NT2/D1 (cell line): ENCODE measurements at regions not wholly inside any gene's neighbourhood (a gene's known extent, or its start where the extent isn't known, plus 50 kb on each side); places are given as distances from the start of the nearest gene placed in this dataset.
A peak's percentile ranks its signal among the peaks of the same experiment; 100 is the strongest.

ENCODE experiments used
- DNase-seq: peaks from one replicate; pipeline ENCODE4 v3.0.0-alpha.2; 2011; ENCODE audit warnings: low read depth, low spot score
- H3K27me3 ChIP-seq: 2 replicates; pipeline ENCODE4 v1.6.0; 2011; ENCODE audit warnings: mild to moderate bottlenecking; ENCODE audit not compliant: insufficient read length, insufficient read depth
- H3K36me3 ChIP-seq: 2 replicates; pipeline ENCODE4 v1.6.1; 2011; ENCODE audit warnings: mild to moderate bottlenecking, low read length, mixed read lengths; ENCODE audit not compliant: insufficient read depth, insufficient read length
- H3K4me1 ChIP-seq: 2 replicates; pipeline ENCODE4 v1.5.1; 2011; ENCODE audit not compliant: insufficient read depth, insufficient read length
- H3K4me3 ChIP-seq: 2 replicates; pipeline ENCODE4 v1.5.1; 2011; ENCODE audit warnings: low read depth; ENCODE audit not compliant: insufficient read length
- H3K9ac ChIP-seq: 2 replicates; pipeline ENCODE4 v1.6.0; 2011; ENCODE audit warnings: low read depth; ENCODE audit not compliant: insufficient read length
- H3K9me3 ChIP-seq: 2 replicates; pipeline ENCODE4 v1.5.1; 2011; ENCODE audit warnings: mild to moderate bottlenecking, low read length; ENCODE audit not compliant: insufficient read depth
- SUZ12 ChIP-seq: IDR thresholded peaks from 2 replicates; pipeline ENCODE4 v1.6.1; 2011; ENCODE audit not compliant: insufficient read length, insufficient read depth; ENCODE audit errors: extremely low read depth
- YY1 ChIP-seq: IDR thresholded peaks from 2 replicates; pipeline ENCODE4 v1.6.1; 2011; ENCODE audit not compliant: insufficient read length, insufficient read depth
- ZNF274 ChIP-seq: IDR thresholded peaks from 2 replicates; pipeline ENCODE4 v1.6.1; 2011; ENCODE audit warnings: mild to moderate bottlenecking, low read depth, low read length

- no peak overlapping the region for H3K9ac ChIP-seq
- H3K4me1 ChIP-seq = no peaks in the 10 kb centered on the region
- H3K27me3 ChIP-seq = no peaks in the 10 kb centered on the region
- DNase-seq = no peak
- H3K9me3 ChIP-seq = no peaks in the 10 kb centered on the region
- H3K4me3 ChIP-seq = no peak overlapping the region
- H3K36me3 ChIP-seq = no peaks in the 10 kb centered on the region
- TF ChIP-seq YY1 (no peak), SUZ12 (no peak), ZNF274 (no peak)
These were observed 1035.5 kb upstream of the WWC1 start for GRCh38 chr5:167255926-167256325.

- TF ChIP-seq YY1 (no peak), SUZ12 (no peak), ZNF274 (no peak)
- no peaks in the 10 kb centered on the region for H3K9me3 ChIP-seq
- DNase-seq = no peak
- no peaks in the 10 kb centered on the region for H3K36me3 ChIP-seq
- H3K27me3 ChIP-seq = no peaks in the 10 kb centered on the region
- H3K4me1 ChIP-seq = no peaks in the 10 kb centered on the region
- H3K4me3 ChIP-seq = no peak overlapping the region
- no peak overlapping the region for H3K9ac ChIP-seq
These were observed 1031.6 kb upstream of the WWC1 start for GRCh38 chr5:167259806-167260205.

GRCh38 chr5:167261309-167262100, 1029.9 kb upstream of the WWC1 start:
- H3K36me3 ChIP-seq = no peaks in the 10 kb centered on the region
- TF ChIP-seq ZNF274 (no peak), YY1 (no peak), SUZ12 (no peak)
- H3K4me3 ChIP-seq = no peak overlapping the region
- H3K9me3 ChIP-seq = no peaks in the 10 kb centered on the region
- H3K27me3 ChIP-seq = no peaks in the 10 kb centered on the region
- H3K4me1 ChIP-seq = no peaks in the 10 kb centered on the region
- peak; percentile 16 for DNase-seq
- no peak overlapping the region for H3K9ac ChIP-seq

- H3K9me3 ChIP-seq = no peaks in the 10 kb centered on the region
- H3K4me3 ChIP-seq = no peak overlapping the region
- no peaks in the 10 kb centered on the region for H3K27me3 ChIP-seq
- no peak overlapping the region for H3K9ac ChIP-seq
- no peaks in the 10 kb centered on the region for H3K36me3 ChIP-seq
- H3K4me1 ChIP-seq = no peaks in the 10 kb centered on the region
- DNase-seq = no peak
- TF ChIP-seq ZNF274 = no peak
- TF ChIP-seq YY1 = no peak
- no peak for TF ChIP-seq SUZ12
These were observed 1028.3 kb upstream of the WWC1 start for GRCh38 chr5:167263185-167263584.

DNA sequence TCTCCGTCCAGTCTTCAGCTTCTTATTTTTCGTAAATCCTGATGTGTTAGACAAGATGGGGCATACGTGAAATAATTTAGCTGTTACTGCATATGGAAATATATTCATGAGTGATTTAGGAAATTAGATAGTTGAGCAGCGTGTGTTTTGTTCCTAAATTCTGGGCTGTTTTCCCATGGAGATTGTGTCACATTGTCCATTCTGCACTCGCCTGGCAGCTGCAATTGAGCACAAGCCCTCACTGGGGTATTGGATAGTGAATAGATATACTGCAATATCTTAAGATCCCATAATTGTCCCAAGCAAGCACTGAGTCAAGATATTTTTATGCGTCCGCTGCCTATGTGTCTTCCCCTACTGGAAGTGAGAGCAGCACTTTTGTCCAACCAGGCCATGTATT, 1027.1 kb upstream of the WWC1 start:
- H3K27me3 ChIP-seq = no peaks in the 10 kb centered on the region
- no peak for TF ChIP-seq YY1
- TF ChIP-seq ZNF274 = no peak
- no peak for TF ChIP-seq SUZ12
- no peaks in the 10 kb centered on the region for H3K36me3 ChIP-seq
- H3K4me3 ChIP-seq = no peak overlapping the region
- H3K4me1 ChIP-seq = peaks cover 2% of the 10 kb centered on the region
- no peak for DNase-seq
- no peaks in the 10 kb centered on the region for H3K9me3 ChIP-seq
- no peak overlapping the region for H3K9ac ChIP-seq

- peaks cover 2% of the 10 kb centered on the region for H3K4me1 ChIP-seq
- no peak overlapping the region for H3K9ac ChIP-seq
- H3K9me3 ChIP-seq = no peaks in the 10 kb centered on the region
- TF ChIP-seq ZNF274 (no peak), YY1 (no peak), SUZ12 (no peak)
- H3K36me3 ChIP-seq = no peaks in the 10 kb centered on the region
- DNase-seq = no peak
- H3K27me3 ChIP-seq = no peaks in the 10 kb centered on the region
- H3K4me3 ChIP-seq = no peak overlapping the region
These were observed 1023.1 kb upstream of the WWC1 start for GRCh38 chr5:167268337-167268736.

GRCh38 chr5:167269146-167269545, 1022.3 kb upstream of the WWC1 start:
- Histone ChIP-seq H3K27me3 (no peaks in the 10 kb centered on the region), H3K4me3 (no peak overlapping the region), H3K9me3 (no peaks in the 10 kb centered on the region), H3K4me1 (peaks cover 2% of the 10 kb centered on the region), H3K36me3 (no peaks in the 10 kb centered on the region), H3K9ac (no peak overlapping the region)
- DNase-seq = no peak
- TF ChIP-seq ZNF274 (no peak), SUZ12 (no peak), YY1 (no peak)

- DNase-seq = no peak
- H3K4me3 ChIP-seq = no peak overlapping the region
- H3K9me3 ChIP-seq = no peaks in the 10 kb centered on the region
- H3K27me3 ChIP-seq = no peaks in the 10 kb centered on the region
- H3K36me3 ChIP-seq = no peaks in the 10 kb centered on the region
- H3K4me1 ChIP-seq = peaks cover 2% of the 10 kb centered on the region
- TF ChIP-seq YY1 (no peak), ZNF274 (no peak), SUZ12 (no peak)
- H3K9ac ChIP-seq = no peak overlapping the region
These were observed 1020.4 kb upstream of the WWC1 start for GRCh38 chr5:167271081-167271480.
